OCI-LY3 (cell line): ENCODE measurements at regions not wholly inside any gene's neighbourhood (a gene's known extent, or its start where the extent isn't known, plus 50 kb on each side); places are given as distances from the start of the nearest gene placed in this dataset.

Source experiments
- H2AFZ ChIP-seq: fragments of 200-600, 300-600 bp; shearing (Covaris generic); 2 replicates; pipeline ENCODE4 v1.6.0; 2014; ENCODE audit warnings: antibody characterized with exemption, low read depth, low read length
- H3K27ac ChIP-seq: fragments of 200-600, 300-600 bp; sonication (generic); 2 replicates; pipeline ENCODE4 v1.5.1; 2014; ENCODE audit warnings: mild to moderate bottlenecking, low read length, moderate library complexity, mixed read lengths
- H3K27me3 ChIP-seq: fragments of 200-600, 300-600 bp; sonication (generic); 2 replicates; pipeline ENCODE4 v1.6.1; 2014; ENCODE audit warnings: low read depth, low read length, mixed read lengths
- H3K36me3 ChIP-seq: fragments of 200-600, 300-600 bp; sonication (generic); replicated peaks from 2 replicates; pipeline ENCODE3; 2014; ENCODE audit warnings: low read depth, low read length, mixed read lengths
- H3K4me1 ChIP-seq: fragments of 300-600, 200-600 bp; sonication (generic); 2 replicates; pipeline ENCODE4 v1.6.1; 2014; ENCODE audit warnings: low read length, mixed read lengths
- H3K4me2 ChIP-seq: fragments of 200-600, 300-600 bp; sonication (generic); 2 replicates; pipeline ENCODE4 v1.6.1; 2014; ENCODE audit warnings: low read length, mixed read lengths
- H3K4me3 ChIP-seq: fragments of 300-600, 200-600 bp; sonication (generic); 2 replicates; pipeline ENCODE4 v1.5.1; 2014; ENCODE audit warnings: antibody characterized with exemption, mild to moderate bottlenecking, low read length, moderate library complexity
- H3K79me2 ChIP-seq: fragments of 300-600, 200-600 bp; shearing (Covaris generic); 2 replicates; pipeline ENCODE4 v1.6.1; 2014; ENCODE audit warnings: mild to moderate bottlenecking, low read length, mixed read lengths
- H3K9ac ChIP-seq: fragments of 300-600, 200-600 bp; shearing (Covaris generic); 2 replicates; pipeline ENCODE4 v1.6.0; 2014; ENCODE audit warnings: mild to moderate bottlenecking, low read length, moderate library complexity
- H3K9me3 ChIP-seq: fragments of 200-600, 300-600 bp; shearing (Covaris generic); 2 replicates; pipeline ENCODE4 v1.6.1; 2014; ENCODE audit warnings: low read length, mixed read lengths; ENCODE audit not compliant: insufficient read depth
- H4K20me1 ChIP-seq: fragments of 200-600, 300-600 bp; sonication (generic); 2 replicates; pipeline ENCODE4 v1.6.1; 2016; ENCODE audit warnings: low read length, mixed read lengths; ENCODE audit not compliant: insufficient read depth
- EZH2phosphoT487 ChIP-seq: fragments of 200-600 bp; shearing (Covaris generic); IDR thresholded peaks from 2 replicates; pipeline ENCODE4 v1.6.1; 2018; ENCODE audit warnings: antibody characterized with exemption, mixed run types, low read depth
- TF ChIP-seq, protein P1 (sequence below): fragments of 200-600, 300-600 bp; sonication (generic); IDR thresholded peaks from 2 replicates; pipeline ENCODE4 v1.5.1; 2014; ENCODE audit warnings: antibody characterized with exemption, low read length, low read depth

DNA sequence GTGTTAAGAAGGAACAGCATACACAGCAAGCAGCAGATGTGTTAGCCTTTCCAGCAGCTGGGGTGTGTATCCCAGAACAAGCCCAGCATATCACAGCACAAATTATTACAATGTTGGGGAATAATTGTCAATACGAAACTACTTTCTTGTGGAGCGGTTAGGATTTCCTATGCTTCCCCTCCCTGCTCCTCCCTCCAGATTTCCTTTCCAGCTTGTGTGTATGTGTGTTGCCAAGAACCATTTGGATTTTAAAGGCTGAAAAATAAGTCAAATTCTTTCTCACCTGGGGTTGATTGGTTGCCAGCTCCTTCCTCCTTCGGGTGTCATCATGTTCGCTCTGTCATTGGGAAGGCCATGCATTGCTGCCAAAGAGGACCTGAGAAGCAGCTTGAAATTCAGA, 178.2 kb upstream of the FRMPD4 start:
- H4K20me1 ChIP-seq, result no peaks in the 10 kb centered on the region
- TF ChIP-seq, protein P1, sequence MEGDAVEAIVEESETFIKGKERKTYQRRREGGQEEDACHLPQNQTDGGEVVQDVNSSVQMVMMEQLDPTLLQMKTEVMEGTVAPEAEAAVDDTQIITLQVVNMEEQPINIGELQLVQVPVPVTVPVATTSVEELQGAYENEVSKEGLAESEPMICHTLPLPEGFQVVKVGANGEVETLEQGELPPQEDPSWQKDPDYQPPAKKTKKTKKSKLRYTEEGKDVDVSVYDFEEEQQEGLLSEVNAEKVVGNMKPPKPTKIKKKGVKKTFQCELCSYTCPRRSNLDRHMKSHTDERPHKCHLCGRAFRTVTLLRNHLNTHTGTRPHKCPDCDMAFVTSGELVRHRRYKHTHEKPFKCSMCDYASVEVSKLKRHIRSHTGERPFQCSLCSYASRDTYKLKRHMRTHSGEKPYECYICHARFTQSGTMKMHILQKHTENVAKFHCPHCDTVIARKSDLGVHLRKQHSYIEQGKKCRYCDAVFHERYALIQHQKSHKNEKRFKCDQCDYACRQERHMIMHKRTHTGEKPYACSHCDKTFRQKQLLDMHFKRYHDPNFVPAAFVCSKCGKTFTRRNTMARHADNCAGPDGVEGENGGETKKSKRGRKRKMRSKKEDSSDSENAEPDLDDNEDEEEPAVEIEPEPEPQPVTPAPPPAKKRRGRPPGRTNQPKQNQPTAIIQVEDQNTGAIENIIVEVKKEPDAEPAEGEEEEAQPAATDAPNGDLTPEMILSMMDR, result no peak
- TF ChIP-seq EZH2phosphoT487, result no peak
- H3K4me3 ChIP-seq, result no peak overlapping the region
- H3K4me2 ChIP-seq, result no peak overlapping the region
- H3K27me3 ChIP-seq, result no peaks in the 10 kb centered on the region
- no peaks in the 10 kb centered on the region for H3K36me3 ChIP-seq
- no peaks in the 10 kb centered on the region for H3K4me1 ChIP-seq
- no peaks in the 10 kb centered on the region for H3K9me3 ChIP-seq
- H3K9ac ChIP-seq, result no peak overlapping the region
- no peak overlapping the region for H3K27ac ChIP-seq
- H2AFZ ChIP-seq, result no peak overlapping the region
- no peaks in the 10 kb centered on the region for H3K79me2 ChIP-seq

DNA sequence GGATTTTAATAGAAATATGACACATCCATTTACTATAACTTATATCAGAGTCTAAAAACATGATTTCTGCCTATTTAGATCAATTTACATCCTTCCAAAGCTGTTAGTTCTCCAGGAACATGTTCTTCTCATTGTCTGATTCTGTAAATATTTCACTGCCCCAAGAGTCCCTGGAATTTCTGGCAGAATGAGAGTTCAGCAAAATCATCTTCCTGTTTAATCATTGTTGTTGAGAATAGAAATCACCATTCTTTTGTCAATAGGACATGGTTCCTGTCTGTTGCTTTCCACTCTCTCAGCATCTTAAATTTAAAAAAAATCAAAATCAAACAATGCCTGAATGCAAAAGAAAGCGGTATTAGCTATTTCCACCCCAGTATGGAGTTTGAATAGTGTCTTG, 172.8 kb upstream of the FRMPD4 start:
- Histone ChIP-seq H3K79me2 (no peaks in the 10 kb centered on the region), H3K9ac (no peak overlapping the region), H3K27ac (no peak overlapping the region), H3K4me1 (no peaks in the 10 kb centered on the region), H3K36me3 (no peaks in the 10 kb centered on the region), H3K9me3 (no peaks in the 10 kb centered on the region), H2AFZ (no peak overlapping the region), H3K4me2 (no peak overlapping the region), H3K4me3 (no peak overlapping the region), H4K20me1 (no peaks in the 10 kb centered on the region), H3K27me3 (no peaks in the 10 kb centered on the region)
- TF ChIP-seq EZH2phosphoT487, result no peak
- TF ChIP-seq, protein P1, result no peak

DNA sequence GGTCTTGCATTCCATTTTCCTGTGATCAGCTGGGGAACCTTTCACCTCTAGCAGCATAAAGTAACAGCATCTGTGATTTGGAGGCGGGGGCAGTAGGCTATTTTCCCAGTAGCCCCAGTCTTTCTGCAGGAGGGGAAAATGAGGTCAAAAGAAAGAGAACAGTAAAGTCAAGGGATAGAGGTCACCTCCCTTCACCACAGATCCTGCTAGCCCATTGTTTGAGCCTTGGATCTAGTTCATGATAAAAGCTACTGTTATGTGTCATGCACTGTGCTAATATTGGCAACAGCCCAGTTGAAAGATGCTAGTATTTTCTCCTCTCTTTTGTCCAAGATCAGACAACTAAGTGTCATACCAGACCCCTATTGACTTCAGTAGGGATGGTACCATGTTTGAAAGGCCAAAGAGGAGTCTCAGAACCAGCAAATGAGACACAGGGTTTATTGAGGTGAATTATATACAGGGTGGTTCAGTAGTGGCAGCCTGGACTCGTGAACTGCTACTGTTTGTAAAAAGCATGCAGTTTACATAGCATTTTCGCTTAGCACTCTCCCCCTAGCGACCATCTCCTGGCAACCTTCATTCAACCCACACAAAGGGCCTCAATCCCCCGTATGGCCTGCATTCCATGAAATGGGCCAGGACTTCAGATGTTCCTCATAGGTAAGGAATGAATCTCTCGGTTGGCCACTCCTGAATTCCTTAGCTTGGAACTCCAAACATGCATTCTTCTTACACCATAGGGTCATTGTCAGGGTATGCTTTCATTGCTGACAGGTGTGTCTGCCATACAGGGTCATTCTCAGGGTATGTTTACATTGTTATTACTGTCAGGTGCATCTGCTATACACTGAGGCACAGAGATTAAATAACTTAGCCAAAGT, 170.0 kb upstream of the FRMPD4 start:
- Histone ChIP-seq H4K20me1 (no peaks in the 10 kb centered on the region), H3K27me3 (no peaks in the 10 kb centered on the region), H3K4me1 (no peaks in the 10 kb centered on the region), H2AFZ (no peak overlapping the region), H3K79me2 (no peaks in the 10 kb centered on the region), H3K4me2 (no peak overlapping the region), H3K9me3 (no peaks in the 10 kb centered on the region), H3K36me3 (no peaks in the 10 kb centered on the region), H3K27ac (no peak overlapping the region), H3K9ac (no peak overlapping the region), H3K4me3 (no peak overlapping the region)
- TF ChIP-seq EZH2phosphoT487, result no peak
- TF ChIP-seq, protein P1, result no peak

DNA sequence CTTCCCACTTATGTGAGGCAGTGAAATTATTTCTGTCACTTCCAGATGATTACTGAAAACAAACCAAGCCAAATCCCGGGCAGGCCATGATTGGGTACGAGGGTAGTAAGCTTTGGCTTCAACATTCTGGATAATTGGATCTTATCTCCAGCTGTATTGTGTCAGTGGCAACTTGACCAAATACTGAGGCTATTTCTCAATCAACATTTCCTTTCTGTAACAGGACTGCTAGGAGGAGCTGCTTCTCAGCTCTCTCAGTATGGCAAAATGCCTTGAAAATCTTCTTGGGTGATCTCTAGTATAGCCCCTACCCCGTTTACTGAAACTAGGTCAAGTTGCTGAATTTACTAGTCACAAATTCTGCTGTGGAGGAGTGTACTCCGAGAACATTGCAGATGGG, 169.3 kb upstream of the FRMPD4 start:
- H3K4me1 ChIP-seq, result no peaks in the 10 kb centered on the region
- H3K4me2 ChIP-seq, result no peak overlapping the region

More for the DNA sequence above, 169.3 kb upstream of the FRMPD4 start:
- Histone ChIP-seq H3K27me3 (no peaks in the 10 kb centered on the region), H2AFZ (no peak overlapping the region), H3K36me3 (no peaks in the 10 kb centered on the region), H3K27ac (no peak overlapping the region), H3K4me3 (no peak overlapping the region), H3K79me2 (no peaks in the 10 kb centered on the region), H3K9ac (no peak overlapping the region), H4K20me1 (no peaks in the 10 kb centered on the region), H3K9me3 (no peaks in the 10 kb centered on the region)
- TF ChIP-seq, protein P1, result no peak
- no peak for TF ChIP-seq EZH2phosphoT487
